Activated CD4-positive, alpha-beta memory T cell treated with anti-CD3 and anti-CD28 coated beads for 36 hours (primary cell): ENCODE measurements at regions not wholly inside any gene's neighbourhood (a gene's known extent, or its start where the extent isn't known, plus 50 kb on each side); places are given as distances from the start of the nearest gene placed in this dataset.
"Not testable (repeated sequence)": the region's sequence is repeated elsewhere in the genome, so short reads cannot be mapped to it uniquely, and the experiment has no call there.

Experiments
- CTCF ChIA-PET: fragments of 350-600 bp; sonication (Branson Sonifier 250); formaldehyde crosslinking; loops from one replicate; lab custom pipeline; 2021; ENCODE audit warnings: antibody characterized with exemption, inconsistent platforms; lab: Charles Lee
- POLR2A ChIA-PET: fragments of 350-600 bp; sonication (Branson Sonifier 250); formaldehyde crosslinking; loops from one replicate; lab custom pipeline; 2021; ENCODE audit warnings: antibody characterized with exemption; lab: Charles Lee
- DNase-seq: peaks from one replicate; pipeline ENCODE4 v3.0.0-alpha.2; 2020
- H3K27ac Mint-ChIP-seq: one replicate; pipeline ENCODE4 v1.8.0; 2021; ENCODE audit warnings: mixed read lengths
- H3K27me3 Mint-ChIP-seq: one replicate; pipeline ENCODE4 v1.8.0; 2021; ENCODE audit warnings: mixed read lengths
- H3K36me3 Mint-ChIP-seq: one replicate; pipeline ENCODE4 v1.8.0; 2021; ENCODE audit warnings: mixed read lengths
- H3K4me1 Mint-ChIP-seq: one replicate; pipeline ENCODE4 v1.8.0; 2021; ENCODE audit warnings: low read depth, mixed read lengths
- H3K4me3 Mint-ChIP-seq: one replicate; pipeline ENCODE4 v1.8.0; 2021; ENCODE audit warnings: mild to moderate bottlenecking, mixed read lengths
- H3K9me3 Mint-ChIP-seq: one replicate; pipeline ENCODE4 v1.8.0; 2021; ENCODE audit warnings: mixed read lengths
- intact Hi-C: fragments of 100-400 bp; cut with micrococcal nuclease; formaldehyde crosslinking; loops from one replicate; pipeline ENCODE4 v1.15.1; 2023

DNA sequence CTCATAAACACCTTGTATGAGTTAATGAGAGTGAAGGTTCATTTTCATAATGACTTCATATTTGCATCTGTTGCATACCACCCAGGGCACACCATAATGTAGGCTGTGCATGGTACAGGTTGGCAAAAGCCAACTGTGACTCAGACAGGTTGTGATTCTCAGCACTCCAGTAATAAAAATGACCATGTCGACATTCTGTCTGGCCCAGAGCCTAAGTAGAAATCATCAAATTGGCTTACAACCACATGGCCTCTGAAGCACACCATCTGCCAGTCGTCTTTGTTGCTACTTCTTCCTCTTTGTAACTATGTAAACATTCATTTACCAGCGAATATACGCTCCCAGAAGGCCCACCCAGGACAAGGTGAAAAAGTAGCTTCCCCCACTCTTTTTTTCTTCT lies 459.5 kb downstream of the GASK1B start:
- Mint-ChIP-seq H3K36me3 (no peaks in the 10 kb centered on the region), H3K9me3 (peaks cover 8% of the 10 kb centered on the region), H3K4me1 (no peaks in the 10 kb centered on the region), H3K27me3 (no peaks in the 10 kb centered on the region), H3K27ac (no peak overlapping the region), H3K4me3 (no peak overlapping the region)
- no peak for DNase-seq
- intact Hi-C loops = no loop called here
- POLR2A ChIA-PET = no interaction called here
- CTCF ChIA-PET = no interaction called here

GRCh38 chr4:157706155-157706554 lies 466.7 kb downstream of the GASK1B start:
- peaks cover 7% of the 10 kb centered on the region for H3K9me3 Mint-ChIP-seq
- POLR2A ChIA-PET = no interaction called here
- DNase-seq = no peak
- no peaks in the 10 kb centered on the region for H3K36me3 Mint-ChIP-seq
- no peak overlapping the region for H3K4me3 Mint-ChIP-seq
- no peak overlapping the region for H3K27ac Mint-ChIP-seq
- no peaks in the 10 kb centered on the region for H3K4me1 Mint-ChIP-seq
- CTCF ChIA-PET = no interaction called here
- intact Hi-C loops = no loop called here
- H3K27me3 Mint-ChIP-seq = no peaks in the 10 kb centered on the region

- no peaks in the 10 kb centered on the region for H3K36me3 Mint-ChIP-seq
- POLR2A ChIA-PET = no interaction called here
- no peaks in the 10 kb centered on the region for H3K27me3 Mint-ChIP-seq
- DNase-seq = no peak
- H3K27ac Mint-ChIP-seq = no peak overlapping the region
- no peaks in the 10 kb centered on the region for H3K4me1 Mint-ChIP-seq
- peaks cover 9% of the 10 kb centered on the region for H3K9me3 Mint-ChIP-seq
- intact Hi-C loops = no loop called here
- CTCF ChIA-PET = no interaction called here
- H3K4me3 Mint-ChIP-seq = no peak overlapping the region
These were observed 470.0 kb downstream of the GASK1B start for GRCh38 chr4:157702831-157703230.

GRCh38 chr4:157701695-157701994 lies 471.2 kb downstream of the GASK1B start:
- Mint-ChIP-seq H3K27ac (no peak overlapping the region), H3K27me3 (no peaks in the 10 kb centered on the region), H3K4me1 (no peaks in the 10 kb centered on the region), H3K4me3 (no peak overlapping the region), H3K9me3 (peaks cover 8% of the 10 kb centered on the region), H3K36me3 (no peaks in the 10 kb centered on the region)
- no peak for DNase-seq
- POLR2A ChIA-PET = no interaction called here
- CTCF ChIA-PET = no interaction called here
- intact Hi-C loops = no loop called here

DNA sequence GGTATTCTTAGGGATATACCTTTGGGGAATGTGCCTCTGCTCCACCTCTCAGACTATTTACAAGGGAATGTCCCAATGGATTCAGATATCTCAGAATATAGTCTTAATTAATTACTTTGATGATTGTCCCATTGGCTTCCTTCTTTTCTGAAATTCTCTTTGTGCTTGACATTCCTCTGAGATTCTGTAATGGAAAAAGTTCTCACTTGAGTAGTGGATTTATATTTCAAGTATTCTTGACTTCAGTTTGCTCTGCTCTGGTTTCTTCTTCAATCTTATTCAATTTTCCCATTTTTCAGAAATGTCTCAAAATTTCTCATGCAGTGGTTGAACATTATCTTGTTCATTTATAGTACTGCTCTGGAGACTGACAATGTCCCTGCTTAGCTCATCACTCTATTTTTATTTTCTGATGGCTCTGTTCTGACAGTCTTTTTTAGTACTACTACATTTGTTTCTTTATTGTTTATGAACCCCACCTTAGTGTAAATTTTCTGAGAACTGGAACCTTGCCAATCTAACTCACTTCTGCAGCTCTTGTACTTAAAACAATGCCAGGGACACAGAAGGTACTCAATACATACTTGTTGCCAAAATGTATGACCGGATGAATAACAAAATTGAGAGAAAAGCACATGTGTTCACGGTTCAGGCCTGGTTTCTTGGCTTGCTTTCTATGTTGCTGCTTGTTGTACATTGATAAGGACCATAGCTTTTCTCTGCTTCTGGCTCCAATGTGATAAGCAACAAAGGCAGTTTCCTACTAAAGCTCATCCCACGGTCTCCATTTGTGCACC lies 471.7 kb downstream of the GASK1B start:
- Mint-ChIP-seq H3K36me3 (no peaks in the 10 kb centered on the region), H3K27ac (no peak overlapping the region)

DNA sequence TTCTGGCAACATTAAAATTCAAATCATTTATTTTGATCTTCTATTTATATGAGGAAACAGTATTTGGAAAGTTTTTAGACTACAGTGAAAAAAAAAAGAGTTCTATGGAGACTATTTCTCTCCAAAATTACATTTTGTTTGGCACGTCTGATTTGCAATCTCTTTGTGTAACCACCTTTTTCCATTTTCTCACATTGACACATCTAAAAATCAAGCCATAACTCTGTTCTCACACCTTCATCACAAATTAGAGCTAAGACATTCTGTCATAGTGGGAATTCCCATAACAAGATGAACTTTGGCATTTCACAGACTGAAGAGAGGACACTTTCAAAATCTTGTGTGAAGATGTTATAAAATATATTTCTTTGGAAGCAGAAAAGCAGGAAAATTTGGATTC lies 468.9 kb downstream of the GRIA2 start:
- H3K9me3 Mint-ChIP-seq = peaks cover 2% of the 10 kb centered on the region
- H3K36me3 Mint-ChIP-seq = no peaks in the 10 kb centered on the region
- H3K4me3 Mint-ChIP-seq = no peak overlapping the region
- ChIA-PET CTCF (interaction anchor here (0.6 kb wide), 1 partner anchor 555 kb away, joined by 3 read pairs; no protein-coding TSS in a partner anchor), POLR2A (no interaction called here)
- H3K4me1 Mint-ChIP-seq = no peaks in the 10 kb centered on the region
- intact Hi-C loops = no loop called here
- H3K27ac Mint-ChIP-seq = no peak overlapping the region
- no peak for DNase-seq
- no peaks in the 10 kb centered on the region for H3K27me3 Mint-ChIP-seq

More for the DNA sequence above, 471.7 kb downstream of the GASK1B start:
- Mint-ChIP-seq H3K4me1 (no peaks in the 10 kb centered on the region), H3K4me3 (no peak overlapping the region), H3K9me3 (peaks cover 8% of the 10 kb centered on the region), H3K27me3 (no peaks in the 10 kb centered on the region)
- intact Hi-C loops = no loop called here
- POLR2A ChIA-PET = no interaction called here
- DNase-seq = no peak
- CTCF ChIA-PET = no interaction called here

DNA sequence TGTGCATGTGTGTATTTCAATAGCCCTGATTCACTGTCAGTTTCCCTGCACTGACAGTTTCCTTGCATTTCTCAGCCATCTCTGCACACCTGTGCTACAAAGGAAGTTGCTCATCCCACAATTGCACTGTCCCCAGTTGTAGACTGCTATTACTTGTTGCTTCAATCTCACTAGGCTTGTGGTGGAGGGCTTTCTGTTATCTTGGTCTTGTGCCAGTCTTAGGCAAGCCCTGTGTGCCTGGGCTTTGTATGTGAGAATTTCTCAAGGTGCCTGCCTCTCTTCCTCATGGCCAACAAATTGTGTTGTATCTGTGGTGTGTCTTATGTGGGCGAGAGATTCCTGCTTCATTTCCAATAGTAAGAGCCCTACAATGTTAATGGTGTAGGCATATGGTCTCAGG lies 467.4 kb downstream of the GRIA2 start:
- no peak for DNase-seq
- H3K27ac Mint-ChIP-seq = no peak overlapping the region
- intact Hi-C loops = no loop called here
- POLR2A ChIA-PET = no interaction called here
- CTCF ChIA-PET = no interaction called here
- no peaks in the 10 kb centered on the region for H3K4me1 Mint-ChIP-seq
- no peaks in the 10 kb centered on the region for H3K27me3 Mint-ChIP-seq
- H3K36me3 Mint-ChIP-seq = no peaks in the 10 kb centered on the region
- H3K9me3 Mint-ChIP-seq = no peaks in the 10 kb centered on the region
- no peak overlapping the region for H3K4me3 Mint-ChIP-seq

DNA sequence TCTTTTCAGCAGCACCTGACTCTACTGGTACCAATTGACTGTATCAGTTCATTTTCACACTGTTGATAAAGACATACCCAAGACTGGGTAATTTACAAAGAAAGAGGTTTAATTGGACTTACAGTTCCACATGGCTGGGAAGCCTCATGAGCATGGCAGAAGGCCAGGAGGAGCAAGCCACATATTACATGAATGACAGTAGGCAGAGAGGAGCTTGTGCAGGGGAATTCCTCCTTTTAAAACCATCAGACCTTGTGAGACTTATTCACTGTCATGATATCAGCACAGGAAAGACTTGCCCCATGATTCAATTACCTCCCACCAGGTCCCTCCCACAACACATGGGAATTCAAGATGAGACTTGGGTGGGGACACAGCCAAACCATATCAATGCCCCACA lies 458.8 kb downstream of the GRIA2 start:
- H3K36me3 Mint-ChIP-seq, intact Hi-C loops, H3K27me3 Mint-ChIP-seq, CTCF ChIA-PET, POLR2A ChIA-PET, H3K4me1 Mint-ChIP-seq, DNase-seq, H3K4me3 Mint-ChIP-seq, H3K27ac Mint-ChIP-seq: not testable (repeated sequence)
- peaks cover 13% of the 10 kb centered on the region for H3K9me3 Mint-ChIP-seq

GRCh38 chr4:157678478-157678877 lies 457.9 kb downstream of the GRIA2 start:
- ChIA-PET CTCF (no interaction called here), POLR2A (no interaction called here)
- H3K4me3 Mint-ChIP-seq = no peak overlapping the region
- intact Hi-C loops = no loop called here
- H3K4me1 Mint-ChIP-seq = no peaks in the 10 kb centered on the region
- H3K9me3 Mint-ChIP-seq = peaks cover 13% of the 10 kb centered on the region
- H3K27me3 Mint-ChIP-seq = no peaks in the 10 kb centered on the region
- H3K36me3 Mint-ChIP-seq = no peaks in the 10 kb centered on the region
- H3K27ac Mint-ChIP-seq = no peak overlapping the region
- no peak for DNase-seq

GRCh38 chr4:157674699-157675098 lies 454.2 kb downstream of the GRIA2 start:
- H3K9me3 Mint-ChIP-seq = peaks cover 11% of the 10 kb centered on the region
- ChIA-PET CTCF (no interaction called here), POLR2A (no interaction called here)
- H3K27ac Mint-ChIP-seq = no peak overlapping the region
- intact Hi-C loops = no loop called here
- no peak for DNase-seq
- H3K4me3 Mint-ChIP-seq = no peak overlapping the region
- no peaks in the 10 kb centered on the region for H3K36me3 Mint-ChIP-seq
- no peaks in the 10 kb centered on the region for H3K4me1 Mint-ChIP-seq
- no peaks in the 10 kb centered on the region for H3K27me3 Mint-ChIP-seq

- no peak overlapping the region for H3K4me3 Mint-ChIP-seq
- H3K27ac Mint-ChIP-seq = no peak overlapping the region
- H3K27me3 Mint-ChIP-seq = no peaks in the 10 kb centered on the region
- ChIA-PET CTCF (no interaction called here), POLR2A (no interaction called here)
- H3K4me1 Mint-ChIP-seq = no peaks in the 10 kb centered on the region
- peaks cover 4% of the 10 kb centered on the region for H3K9me3 Mint-ChIP-seq
- intact Hi-C loops = no loop called here
- DNase-seq = no peak
- no peaks in the 10 kb centered on the region for H3K36me3 Mint-ChIP-seq
These were observed 447.3 kb downstream of the GRIA2 start for GRCh38 chr4:157667836-157668235.

DNA sequence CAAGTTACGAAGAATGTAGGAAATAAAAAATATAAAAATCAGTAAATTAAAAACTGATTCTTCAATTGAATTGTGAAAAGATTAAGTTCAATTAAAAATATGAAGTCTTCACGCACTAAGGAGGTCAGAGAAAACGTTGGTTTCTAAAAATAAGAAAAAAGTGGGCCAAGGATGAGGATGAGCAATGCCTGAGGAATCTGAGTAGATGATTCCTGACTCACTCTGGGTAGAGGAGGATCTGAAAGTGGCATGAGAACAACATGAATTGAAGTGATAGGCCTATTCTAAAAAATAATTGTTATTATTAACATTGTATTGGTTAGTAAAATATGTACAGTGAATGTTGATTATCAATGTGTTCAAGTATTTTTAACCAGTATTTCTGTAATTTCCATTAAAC lies 444.2 kb downstream of the GRIA2 start:
- H3K27ac Mint-ChIP-seq = no peak overlapping the region
- H3K4me3 Mint-ChIP-seq = no peak overlapping the region
- H3K9me3 Mint-ChIP-seq = peaks cover 4% of the 10 kb centered on the region
- H3K27me3 Mint-ChIP-seq = no peaks in the 10 kb centered on the region
- ChIA-PET POLR2A (no interaction called here), CTCF (no interaction called here)
- no peak for DNase-seq
- H3K36me3 Mint-ChIP-seq = no peaks in the 10 kb centered on the region
- intact Hi-C loops = no loop called here
- no peaks in the 10 kb centered on the region for H3K4me1 Mint-ChIP-seq

DNA sequence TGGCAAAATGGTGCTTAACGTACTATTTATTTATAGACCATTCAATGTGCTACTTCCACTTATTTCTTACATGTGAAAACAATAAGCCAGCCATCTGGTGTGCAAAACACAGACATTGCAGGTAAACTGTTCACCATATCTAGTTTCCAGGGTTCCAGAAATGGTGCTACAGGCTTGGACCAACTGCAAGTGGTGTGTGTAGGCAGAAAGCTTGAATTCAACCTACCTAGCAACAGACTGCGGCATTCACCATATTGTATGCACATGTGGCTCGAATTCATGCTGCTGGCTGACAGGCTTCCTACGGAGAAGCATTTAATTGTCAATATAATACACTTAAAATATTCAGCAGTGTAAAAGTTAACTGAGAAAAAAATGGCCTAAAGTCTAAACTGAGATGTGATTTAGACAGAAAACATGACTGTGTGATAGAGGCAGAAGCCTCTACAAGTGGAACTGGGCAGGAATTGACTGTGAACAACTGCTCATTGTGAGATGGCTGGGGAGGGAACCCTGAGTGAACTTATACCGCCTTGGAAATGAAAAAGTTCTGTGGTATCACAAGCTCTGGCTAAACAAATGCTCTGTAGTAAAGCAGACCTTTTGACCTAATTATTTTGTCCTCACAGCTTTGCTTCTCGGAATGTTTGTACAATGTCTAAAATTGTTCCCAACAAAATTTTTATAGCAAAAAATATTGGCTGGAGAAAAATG lies 434.7 kb downstream of the GRIA2 start:
- no peaks in the 10 kb centered on the region for H3K4me1 Mint-ChIP-seq
- no peaks in the 10 kb centered on the region for H3K27me3 Mint-ChIP-seq
- peaks cover 11% of the 10 kb centered on the region for H3K9me3 Mint-ChIP-seq
- intact Hi-C loops = no loop called here
- no peak overlapping the region for H3K4me3 Mint-ChIP-seq
- DNase-seq = no peak
- no peak overlapping the region for H3K27ac Mint-ChIP-seq
- CTCF ChIA-PET = no interaction called here
- no peaks in the 10 kb centered on the region for H3K36me3 Mint-ChIP-seq
- POLR2A ChIA-PET = no interaction called here
